Kidney tubule cell (primary cell): ENCODE measurements at regions not wholly inside any gene's neighbourhood (a gene's known extent, or its start where the extent isn't known, plus 50 kb on each side); places are given as distances from the start of the nearest gene placed in this dataset.

Experiments used
- DNase-seq: peaks from one replicate; pipeline ENCODE4 v3.0.0-alpha.2; 2018; ENCODE audit warnings: low spot score

DNA sequence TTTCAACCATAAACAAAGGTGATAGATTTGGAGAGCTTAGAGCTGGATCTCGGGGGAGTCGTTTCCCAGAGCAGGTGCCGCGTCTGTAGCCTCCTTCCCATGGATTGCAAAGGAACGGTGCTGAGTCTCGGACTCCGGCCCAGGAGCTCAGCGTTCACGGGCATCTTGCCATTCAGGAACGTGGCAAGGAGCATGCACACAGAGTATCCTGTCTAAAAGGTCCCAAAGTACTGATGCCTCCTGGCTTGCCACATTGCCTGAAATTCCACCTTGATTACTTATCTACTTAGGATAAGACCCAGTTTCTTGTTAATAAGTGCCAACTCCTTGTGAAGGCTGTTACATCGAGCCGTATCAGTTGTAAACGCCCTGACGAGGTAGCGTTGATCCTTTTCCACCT, 197.8 kb upstream of the MYT1L start:
- peak; percentile 50 for DNase-seq

DNA sequence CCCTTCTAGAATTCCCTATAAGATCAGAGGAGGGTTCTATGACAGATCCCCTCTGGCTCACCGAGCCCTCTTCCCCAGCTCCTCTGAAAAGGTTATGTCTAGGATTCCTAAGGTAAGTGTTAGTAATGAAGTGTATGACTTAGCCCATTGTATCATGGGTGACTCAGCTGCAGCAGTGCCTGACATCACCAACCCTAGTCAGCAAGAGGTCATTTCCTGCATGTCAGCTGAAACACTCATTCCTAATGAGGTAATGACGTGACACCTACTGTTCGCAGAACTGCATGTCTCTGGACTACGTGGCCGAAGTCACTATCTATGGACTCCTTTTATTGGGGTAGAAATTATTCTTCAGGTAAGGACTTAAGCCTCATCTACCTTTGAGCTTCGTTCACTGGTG, 196.1 kb upstream of the MYT1L start:
- DNase-seq: peak; percentile 76

DNA sequence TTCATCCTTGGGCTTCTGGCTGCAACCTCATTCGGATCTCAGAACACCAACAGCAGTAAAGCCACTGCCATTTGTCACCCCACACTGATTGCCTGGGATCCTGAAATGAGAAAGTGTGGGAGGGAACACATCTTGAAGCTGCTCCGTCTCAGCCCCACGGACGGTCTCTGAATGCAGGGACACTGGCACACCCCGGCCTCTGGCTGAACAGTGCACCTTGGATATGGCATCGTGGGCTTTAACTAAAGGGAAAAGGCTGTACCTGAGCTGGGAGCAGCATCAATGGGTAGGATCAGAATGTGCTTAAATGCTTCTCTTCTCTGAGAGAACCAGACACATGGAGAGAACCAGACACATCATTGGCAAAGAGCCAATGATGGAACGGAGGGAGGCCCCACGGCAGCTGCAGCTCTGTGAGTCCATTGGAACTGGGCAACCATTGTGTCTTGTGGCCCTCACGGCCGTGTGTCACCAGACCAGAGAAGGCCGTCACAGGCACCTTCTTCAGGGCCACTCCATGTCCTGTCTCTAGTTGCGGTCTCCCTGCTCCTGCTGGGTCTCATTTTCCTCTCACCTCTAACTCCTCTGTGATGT, 193.4 kb upstream of the MYT1L start:
- DNase-seq: no peak

DNA sequence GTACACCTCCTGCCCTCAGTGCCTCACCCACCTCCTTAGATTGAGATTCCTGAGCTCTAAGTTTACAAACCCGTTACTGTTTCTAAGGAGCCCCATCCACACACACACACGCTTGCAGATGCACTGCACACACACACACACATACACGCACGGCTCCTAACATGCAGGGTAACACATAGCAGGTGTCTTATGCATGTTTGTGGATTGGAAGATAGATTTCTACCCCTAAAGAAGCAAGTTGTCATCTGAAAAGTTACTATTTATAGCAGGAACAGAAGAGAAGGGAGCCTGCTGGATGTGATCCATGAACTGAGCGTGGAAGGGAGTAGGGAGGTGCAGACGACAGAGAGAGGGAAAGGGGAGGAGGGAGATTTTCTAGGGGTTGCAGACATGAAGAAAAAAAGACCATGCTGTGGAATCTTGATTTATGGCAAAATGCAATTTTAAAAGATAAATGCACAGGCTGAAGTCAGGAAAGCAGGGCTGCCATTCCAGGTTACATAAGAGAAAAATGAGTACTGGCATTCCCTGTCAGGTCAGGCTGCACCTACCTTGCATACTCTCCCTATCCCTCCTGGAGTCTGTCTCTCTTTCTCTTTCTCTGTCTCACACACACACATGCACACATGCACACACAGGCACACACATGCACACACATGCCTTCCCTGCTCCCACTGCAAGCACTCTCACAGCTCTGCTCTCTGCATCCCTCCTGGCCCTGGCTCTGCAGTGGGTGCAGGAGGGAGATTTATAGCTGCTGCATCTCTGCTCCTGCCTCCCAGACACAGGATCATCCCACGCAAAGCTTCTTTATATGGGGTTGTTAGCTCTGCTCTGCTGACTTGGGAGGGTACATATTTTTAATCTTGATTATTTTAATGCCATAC, 192.6 kb upstream of the MYT1L start:
- DNase-seq: no peak

DNA sequence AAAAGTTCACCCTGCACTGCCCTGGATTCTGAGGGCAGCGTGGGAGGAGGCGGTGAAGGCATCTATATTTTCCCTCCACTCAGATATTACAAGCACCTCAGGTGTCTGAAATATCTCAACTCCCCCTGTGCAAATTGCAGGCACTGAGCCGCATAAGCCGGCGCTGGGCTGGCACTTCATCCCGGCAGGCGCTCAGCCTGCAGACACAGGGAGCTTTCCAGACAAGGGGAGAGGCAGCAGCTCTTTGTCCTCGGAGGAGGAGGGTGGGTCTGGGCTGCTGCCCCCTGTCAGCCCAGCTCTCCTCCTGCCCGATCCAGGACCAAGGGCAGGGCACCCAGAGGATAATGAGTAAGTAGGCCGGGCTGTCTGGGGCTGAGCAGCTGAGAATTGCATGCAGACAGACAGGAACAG, 189.3 kb upstream of the MYT1L start:
- no peak for DNase-seq

DNA sequence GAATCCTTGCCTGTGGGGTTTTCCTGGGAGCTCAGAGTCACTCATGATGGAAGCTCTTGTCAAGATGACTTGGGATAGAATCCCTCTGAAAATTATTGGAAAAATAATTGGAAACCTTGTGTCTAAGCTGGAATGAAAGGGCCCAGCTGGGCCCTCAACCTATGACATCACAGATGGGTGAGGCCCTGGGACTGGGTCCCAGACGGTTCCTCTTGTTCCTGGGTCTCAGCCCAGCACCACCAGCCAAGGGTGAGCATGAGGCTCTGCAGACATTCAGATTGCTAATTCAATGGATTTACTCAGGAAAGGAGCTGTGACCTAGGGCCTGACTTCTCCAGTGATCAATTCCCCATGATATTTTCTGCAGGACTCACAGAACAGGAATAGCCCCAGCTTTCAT, 188.3 kb upstream of the MYT1L start:
- no peak for DNase-seq

DNA sequence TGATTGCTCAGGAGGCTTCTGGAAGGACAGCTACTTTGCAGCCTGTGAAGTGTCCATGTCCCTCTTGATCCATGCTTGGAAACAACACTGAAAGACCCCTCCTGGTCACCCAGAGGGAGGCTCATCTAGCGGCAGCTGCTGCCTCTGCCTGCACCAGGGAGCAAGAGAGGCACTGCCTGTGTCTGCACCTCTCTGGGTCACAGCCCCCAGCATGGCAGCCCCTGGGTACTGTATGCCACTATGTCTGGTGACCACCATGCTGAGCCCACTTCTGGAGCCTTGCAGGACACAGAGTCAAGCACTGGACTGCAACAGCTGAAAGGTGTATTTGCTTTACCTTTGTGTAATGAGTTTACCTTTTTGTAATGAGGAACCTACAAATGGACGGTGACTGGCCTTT, 186.3 kb upstream of the MYT1L start:
- DNase-seq: no peak

DNA sequence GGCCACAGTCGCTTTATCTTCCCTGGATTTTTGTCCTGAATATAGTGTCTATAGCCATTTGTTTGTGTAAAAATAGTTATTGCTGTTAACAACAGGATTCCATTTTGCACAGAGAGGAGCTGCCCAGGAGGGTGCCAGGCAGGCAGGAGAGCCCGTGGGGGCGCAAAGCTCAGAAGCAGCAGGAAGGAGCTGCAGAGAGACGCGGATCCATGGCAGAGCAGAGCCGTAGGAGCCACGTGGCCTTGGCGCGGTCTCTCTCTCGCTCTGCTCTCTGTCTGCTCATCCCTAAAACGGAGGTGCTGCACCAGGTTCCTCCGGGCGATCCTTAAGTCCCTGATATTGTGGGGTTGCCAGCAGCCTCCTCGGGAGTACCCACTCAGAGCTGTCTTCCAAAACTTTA, 185.3 kb upstream of the MYT1L start:
- DNase-seq: no peak

DNA sequence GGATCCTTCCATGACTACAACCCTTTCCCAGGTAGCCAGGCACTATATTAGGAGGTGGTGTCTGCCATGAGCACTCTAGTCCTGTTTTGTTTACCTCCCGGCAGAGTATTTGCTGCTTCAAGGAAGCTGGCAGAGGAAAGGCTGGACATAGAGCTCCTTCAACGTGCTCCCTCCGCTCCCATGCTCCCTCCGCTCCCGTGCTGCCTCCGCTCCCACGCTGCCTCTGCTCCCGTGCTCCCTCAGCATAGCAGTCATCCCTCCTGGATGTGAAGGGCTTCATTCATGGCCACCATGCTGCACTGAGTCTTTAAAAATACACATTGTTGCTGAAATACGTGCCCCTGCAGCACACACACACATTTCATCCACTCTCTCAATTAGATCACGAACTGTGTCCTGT, 181.9 kb upstream of the MYT1L start:
- no peak for DNase-seq

DNA sequence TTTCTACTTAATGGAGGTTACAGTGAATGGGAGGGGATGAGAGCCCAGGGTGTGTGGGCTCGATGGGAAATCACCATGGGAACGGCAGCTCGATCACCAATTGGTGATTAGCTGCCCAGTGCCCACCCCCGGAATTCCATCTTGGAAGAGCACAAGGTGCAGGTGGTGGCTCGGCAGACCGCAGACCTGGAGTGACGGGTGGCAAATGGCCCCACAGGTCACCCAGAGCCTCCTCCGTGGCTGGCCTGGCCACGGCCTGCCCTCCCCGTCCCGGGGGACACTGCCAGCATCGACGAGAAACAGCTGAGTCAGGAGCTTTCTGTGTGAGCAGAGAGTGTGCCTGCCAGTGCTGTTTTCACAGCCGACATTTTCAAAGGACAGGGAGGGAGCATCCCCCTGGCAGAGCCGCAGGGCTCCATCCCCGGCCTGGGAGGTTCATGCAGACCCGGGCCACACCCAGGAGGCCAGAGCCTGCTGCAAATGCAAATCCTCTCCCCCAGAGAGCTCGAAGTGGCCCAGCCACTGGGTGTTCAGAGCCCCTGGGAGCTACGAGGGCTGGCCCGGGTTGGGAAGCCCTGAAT, 176.4 kb upstream of the MYT1L start:
- no peak for DNase-seq

DNA sequence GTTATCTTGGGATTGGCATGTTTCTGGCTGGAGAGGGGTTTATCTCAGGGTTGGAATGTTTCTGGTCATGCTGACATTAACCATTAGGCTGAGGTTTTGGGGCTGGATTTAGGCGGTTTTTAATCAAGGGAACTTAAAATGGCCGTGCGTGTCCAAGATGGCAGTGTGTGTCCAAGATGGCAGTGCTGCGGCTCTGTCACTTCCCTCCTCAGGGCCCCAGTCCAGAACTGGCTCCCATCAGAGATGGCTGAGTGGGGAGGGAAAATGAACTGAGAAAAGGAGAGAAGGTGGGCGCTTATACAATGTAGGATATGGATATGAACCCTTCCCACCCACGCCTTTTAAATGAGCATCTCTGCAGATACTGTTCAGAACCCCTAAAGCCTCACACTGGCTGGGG, 175.5 kb upstream of the MYT1L start:
- DNase-seq: no peak

DNA sequence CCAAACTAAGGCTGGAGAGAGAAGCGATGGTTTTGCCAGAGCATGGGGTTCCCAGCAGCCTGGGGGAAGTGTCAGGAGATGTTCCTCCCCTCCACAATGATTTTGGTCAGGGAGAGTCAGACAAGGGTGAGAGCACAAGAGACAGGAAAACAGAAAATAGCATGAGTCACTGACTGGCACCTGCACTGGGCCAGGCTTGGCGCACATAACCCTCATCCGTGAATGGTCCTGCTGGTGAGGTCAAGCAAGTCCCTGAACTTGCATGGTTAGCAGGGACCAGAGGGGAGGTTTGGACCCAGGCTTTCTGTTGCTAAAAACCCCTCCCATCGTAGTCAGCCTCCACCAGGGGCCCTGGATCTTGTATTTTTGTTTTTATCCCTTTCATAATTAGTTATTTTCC, 174.5 kb upstream of the MYT1L start:
- no peak for DNase-seq

DNA sequence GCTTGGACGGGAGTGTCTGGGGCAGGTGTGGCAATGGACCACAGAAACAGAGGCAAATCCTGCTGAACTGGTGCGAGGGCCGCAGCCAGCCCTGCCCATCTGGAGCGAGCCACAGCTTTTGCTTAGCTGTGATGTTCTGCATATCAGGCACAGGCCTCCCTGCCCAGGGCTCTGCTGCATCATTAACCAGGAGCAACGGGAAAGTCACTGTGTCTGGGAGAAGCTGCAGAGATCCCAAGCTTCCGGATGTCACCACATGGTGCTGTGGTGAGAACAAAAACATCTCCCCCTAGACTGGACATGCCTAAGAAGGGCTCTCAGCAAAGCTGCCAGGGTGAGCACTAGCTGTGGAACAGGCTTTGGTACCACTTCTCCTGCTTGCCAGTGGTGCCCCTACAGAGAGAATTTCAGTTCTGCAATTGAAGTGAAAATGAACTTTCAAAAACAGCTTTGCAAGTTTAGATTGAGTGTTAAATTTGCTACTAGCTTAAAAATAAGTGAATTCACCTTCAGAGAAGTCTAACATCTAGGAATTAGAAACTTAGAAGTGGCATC, 172.9 kb upstream of the MYT1L start:
- DNase-seq: no peak

DNA sequence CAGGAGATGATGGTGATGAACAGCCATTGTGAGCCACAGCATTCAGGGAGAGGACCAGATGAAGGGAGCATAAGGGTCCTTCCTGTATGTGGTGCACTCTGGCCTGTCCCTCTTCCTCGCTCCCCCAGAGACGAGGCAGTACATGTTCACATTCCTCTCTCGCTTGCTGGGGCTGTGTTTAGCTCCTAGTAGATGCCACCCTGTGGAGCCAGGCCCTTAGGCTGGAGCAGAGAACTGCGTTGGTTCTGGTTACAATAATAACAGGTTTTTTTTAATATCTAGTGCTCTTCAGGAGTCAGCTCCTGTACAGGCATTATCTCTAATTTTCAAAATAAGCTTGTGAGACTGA, 171.1 kb upstream of the MYT1L start:
- no peak for DNase-seq

DNA sequence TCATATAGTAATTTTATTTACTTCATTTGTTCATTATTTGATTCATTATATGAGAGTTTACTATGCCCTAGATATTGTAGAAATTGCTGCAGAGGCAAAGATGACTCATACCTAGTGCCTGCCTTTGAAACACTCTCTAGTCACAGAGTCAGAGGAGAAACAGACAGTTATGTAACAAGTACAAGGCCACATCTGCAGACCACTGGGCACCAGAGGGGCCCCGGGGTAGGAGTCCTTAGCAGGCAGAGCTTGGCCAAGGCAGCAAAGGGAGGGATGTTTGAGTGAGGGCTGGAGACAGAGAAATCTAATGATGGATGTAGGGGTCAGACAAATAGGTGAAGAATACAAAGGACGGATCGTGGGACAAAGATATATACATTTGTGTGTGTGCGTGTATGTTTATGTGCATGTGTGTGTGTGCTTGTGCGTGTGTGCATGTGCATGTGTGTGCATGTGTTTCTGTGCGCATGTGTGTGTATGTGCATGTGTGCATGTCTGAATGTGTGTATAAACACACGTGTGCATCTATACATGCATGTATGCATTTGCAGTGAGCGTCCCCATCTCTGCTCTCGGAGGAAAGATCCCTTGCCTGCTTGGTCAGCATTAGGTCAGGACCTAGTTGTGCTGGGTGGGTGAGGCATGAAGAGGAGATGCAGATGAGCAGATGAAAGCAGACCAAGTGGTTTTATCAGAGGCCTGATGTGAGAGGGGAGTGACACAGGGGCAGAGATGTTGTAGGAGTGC, 170.6 kb upstream of the MYT1L start:
- no peak for DNase-seq

DNA sequence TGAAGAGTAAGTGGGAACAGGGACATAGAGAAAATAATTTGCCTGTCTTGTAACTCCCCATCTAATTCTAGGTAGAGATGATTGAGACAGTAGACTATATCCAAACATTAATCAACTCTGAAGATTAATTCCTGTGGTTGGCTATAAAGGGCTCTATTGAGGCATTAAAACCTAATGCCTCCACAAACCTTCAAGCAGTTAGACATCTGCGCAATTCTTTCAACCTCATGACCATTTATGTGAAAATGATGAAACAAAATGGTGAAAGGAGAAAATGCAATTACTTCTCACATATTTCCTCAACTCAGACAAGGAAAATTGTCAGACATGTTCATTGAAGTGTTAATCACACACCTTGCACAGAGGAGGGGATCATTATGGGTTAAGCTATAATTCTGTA, 164.5 kb upstream of the MYT1L start:
- DNase-seq: no peak

DNA sequence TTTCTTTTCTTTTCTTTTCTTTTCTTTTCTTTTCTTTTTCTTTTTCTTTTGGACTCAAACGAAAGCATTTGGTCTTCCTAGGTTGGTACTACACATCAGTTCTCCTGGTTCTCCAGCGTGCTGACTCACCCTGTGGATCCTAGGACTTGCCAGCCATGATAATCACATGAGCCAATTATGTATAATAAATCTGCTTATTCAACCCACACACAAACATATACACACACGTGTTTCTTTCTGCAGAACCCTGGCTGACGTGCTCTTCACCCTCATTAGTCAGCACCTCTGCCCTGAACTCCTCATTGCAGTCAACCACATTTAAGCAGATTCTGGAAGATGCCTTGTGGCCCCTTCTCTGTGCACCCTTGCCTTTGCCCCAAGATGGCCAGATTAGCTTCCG, 162.4 kb upstream of the MYT1L start:
- no peak for DNase-seq

DNA sequence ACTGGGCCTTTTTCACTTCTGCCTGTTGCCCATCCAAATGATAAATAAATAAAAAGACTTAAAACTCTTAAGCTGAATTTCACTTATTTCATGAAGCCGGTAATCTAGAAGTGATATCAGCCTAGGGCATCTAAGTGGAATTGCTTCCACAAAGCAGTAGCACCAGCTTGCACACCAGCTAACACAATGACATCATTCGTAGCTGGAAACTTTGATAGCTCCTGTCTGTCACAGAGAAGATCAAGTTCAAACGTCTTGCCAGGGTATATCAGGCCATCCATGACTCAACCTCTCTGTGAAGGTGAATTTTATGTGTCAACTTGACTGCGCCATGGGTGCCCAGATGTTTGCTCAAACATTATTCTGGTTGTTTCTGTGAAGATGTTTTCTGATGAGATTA, 161.7 kb upstream of the MYT1L start:
- DNase-seq: no peak

DNA sequence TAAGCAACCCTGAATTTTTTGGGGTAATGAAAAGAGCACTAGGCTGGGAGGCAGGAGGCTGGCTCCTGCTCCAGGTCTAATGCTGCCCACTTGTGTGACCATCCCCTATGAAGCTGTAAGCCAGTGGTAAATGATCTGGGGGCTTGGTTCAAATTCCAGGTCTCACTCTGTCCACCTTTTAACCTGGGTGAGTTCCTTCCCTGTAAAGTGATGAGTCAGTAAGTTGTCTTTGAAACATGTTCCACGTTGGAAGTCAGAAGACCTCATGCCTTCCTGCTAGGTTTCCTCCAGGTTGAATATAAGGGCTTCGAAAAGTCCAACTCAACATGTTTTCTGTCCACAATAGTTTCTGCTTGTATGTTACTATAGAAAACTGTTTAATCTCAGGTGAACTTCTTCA, 160.9 kb upstream of the MYT1L start:
- no peak for DNase-seq

DNA sequence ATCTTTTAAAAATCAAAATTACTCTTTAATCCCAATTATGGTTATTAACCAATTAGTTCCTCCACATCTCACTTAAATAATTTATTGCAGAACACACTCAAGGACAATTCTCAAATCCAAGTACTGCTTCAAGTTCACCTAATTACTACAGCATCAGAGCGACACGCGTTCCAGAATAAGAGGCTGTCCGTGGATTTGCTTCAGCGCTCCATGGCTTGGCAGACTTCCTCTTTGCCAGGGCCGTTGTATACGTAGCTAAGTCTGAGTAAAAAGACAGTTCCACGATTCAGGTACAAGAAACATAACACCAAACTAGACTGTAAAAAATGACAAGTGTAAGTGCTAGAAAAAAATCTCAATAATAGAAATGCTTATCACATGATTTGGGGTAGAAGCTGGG, 153.2 kb upstream of the MYT1L start:
- peak; percentile 1 for DNase-seq

DNA sequence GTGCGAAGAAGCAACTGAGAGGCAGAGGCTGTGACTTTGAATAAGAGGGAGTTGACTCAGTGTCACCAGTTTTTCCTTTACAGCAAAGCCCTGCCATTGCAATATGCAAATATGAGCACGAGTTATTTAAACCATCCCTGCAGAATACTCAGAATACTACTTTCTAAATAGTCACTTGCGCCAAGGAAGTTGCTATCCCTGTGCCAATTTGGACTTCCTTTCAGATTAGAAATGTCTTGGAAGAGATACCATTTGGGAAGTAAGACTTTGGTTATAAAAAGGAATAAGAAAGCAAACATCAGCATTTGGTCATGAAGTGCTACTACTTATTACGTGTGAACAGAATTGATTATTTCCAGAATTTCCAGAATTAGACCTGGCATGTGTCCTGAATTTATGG, 151.8 kb upstream of the MYT1L start:
- no peak for DNase-seq

DNA sequence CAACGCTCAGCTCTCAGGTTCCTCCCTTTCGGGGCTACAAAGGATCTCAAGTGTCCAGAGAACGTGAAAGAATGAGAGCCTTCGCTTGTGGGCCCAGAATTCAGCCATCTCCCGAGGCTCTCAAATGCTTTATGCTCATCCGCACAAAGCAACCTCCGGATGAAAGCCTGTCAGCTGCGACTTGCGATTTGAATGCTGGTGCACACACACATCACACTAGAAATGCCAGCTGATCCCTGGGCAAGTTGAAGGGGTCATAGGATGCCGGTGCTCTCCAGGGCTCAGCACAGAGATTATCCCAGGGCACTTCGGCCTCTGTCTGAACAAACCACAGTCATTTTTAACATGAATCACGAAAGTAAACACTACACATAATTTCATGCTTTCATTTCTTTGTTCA, 141.8 kb upstream of the MYT1L start:
- DNase-seq: no peak

DNA sequence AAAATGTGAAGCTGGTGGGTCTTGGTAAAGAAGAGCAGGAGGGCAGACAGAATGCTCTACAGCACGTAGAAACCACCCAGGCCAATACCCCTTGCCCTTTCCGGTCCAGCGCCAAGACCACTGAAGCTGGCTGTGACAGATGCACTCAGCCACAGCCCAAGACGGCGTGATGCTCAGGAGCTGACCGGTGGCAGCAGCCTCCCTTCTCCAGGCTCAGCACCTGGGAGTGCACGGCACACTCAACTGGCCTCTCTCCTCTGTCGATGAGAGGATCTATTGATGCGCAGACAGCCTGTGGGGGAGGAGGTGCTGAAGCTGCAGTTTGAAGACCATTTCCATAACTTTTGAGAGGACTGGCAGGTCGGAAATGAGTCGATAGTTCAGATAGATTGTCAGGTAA, 141.0 kb upstream of the MYT1L start:
- DNase-seq: no peak
